Right ventricle myocardium superior (tissue), 1 donor: ENCODE measurements at regions not wholly inside any gene's neighbourhood (a gene's known extent, or its start where the extent isn't known, plus 50 kb on each side); places are given as distances from the start of the nearest gene placed in this dataset.
"Not testable (repeated sequence)": the region's sequence is repeated elsewhere in the genome, so short reads cannot be mapped to it uniquely, and the experiment has no call there.

Experiments used
- ATAC-seq: fragments of 200-7000 bp; cut with Tn5 transposase; one replicate; pipeline ENCODE4 v1.9.1; 2020; ENCODE audit warnings: mild to moderate bottlenecking; ENCODE audit not compliant: poor library complexity
- DNase-seq: peaks from one replicate; pipeline ENCODE4 v3.0.0-alpha.2; 2020
- intact Hi-C: fragments of 100-400 bp; cut with DNase I; formaldehyde crosslinking; loops from one replicate; pipeline ENCODE4 v1.11.2; 2022
- donor health status: DM: no; HTN: yes; CAD: no; lungs with severe emphysema.

GRCh38 chr4:12140864-12141263 lies 712.2 kb upstream of the HS3ST1 start:
- ATAC-seq (no peak), DNase-seq (no peak)
- intact Hi-C loops: no loop called here

DNA sequence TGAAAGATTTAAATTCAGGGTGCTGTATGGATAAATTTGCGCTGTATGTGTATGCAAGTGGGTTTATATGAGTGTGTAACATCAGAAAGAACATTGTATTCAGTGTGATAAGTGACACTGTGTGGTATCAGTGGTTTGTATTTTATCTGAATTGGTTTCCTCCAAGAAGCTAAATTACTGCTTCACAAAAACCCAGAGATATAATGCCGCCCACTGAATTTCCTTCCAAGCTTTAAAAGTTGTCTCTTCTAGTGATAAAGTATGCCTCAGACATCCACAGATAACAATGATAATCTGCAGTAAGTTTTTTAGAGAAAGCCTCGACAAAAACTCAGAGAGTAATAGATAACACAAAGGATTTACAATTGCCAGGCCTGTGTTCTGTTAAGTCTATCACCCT lies 710.6 kb upstream of the HS3ST1 start:
- ATAC-seq (no peak), DNase-seq (no peak)
- intact Hi-C loops: no loop called here

GRCh38 chr4:12138488-12138887 lies 709.8 kb upstream of the HS3ST1 start:
- no peak for DNase-seq
- intact Hi-C loops: no loop called here
- ATAC-seq: no peak

GRCh38 chr4:12137575-12137974 lies 708.9 kb upstream of the HS3ST1 start:
- intact Hi-C loops: no loop called here
- DNase-seq (no peak), ATAC-seq (no peak)

DNA sequence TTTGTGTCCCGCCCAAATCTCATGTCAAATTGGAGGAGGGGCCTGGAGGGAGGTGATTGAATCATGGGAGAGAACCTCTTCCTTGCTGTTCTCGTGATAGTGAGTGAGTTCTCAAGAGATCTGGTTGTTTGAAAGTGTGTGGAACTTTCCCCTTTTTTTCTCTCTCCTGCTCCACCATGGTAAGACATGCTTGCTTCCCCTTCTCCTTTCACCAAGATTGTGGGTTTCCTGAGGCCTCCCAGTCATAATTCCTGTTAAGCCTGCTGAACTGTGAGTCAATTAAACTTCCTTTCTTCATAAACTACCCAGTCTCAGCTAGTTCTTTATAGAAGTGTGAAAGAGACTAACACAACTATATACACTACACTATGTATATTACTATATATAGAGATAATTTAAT lies 697.8 kb upstream of the HS3ST1 start:
- DNase-seq (no peak), ATAC-seq (no peak)
- intact Hi-C loops: no loop called here

- intact Hi-C loops: no loop called here
- ATAC-seq: no peak
- DNase-seq: no peak
Observed at GRCh38 chr4:12124138-12124537, 695.4 kb upstream of the HS3ST1 start.

GRCh38 chr4:12123707-12124106 lies 695.0 kb upstream of the HS3ST1 start:
- intact Hi-C loops: no loop called here
- DNase-seq (no peak), ATAC-seq (no peak)

GRCh38 chr4:12122316-12122715 lies 693.6 kb upstream of the HS3ST1 start:
- ATAC-seq: no peak
- intact Hi-C loops: no loop called here
- no peak for DNase-seq

- intact Hi-C loops: no loop called here
- peak; percentile 90 for ATAC-seq
- no peak for DNase-seq
Observed at GRCh38 chr4:12120968-12121367, 692.3 kb upstream of the HS3ST1 start.

DNA sequence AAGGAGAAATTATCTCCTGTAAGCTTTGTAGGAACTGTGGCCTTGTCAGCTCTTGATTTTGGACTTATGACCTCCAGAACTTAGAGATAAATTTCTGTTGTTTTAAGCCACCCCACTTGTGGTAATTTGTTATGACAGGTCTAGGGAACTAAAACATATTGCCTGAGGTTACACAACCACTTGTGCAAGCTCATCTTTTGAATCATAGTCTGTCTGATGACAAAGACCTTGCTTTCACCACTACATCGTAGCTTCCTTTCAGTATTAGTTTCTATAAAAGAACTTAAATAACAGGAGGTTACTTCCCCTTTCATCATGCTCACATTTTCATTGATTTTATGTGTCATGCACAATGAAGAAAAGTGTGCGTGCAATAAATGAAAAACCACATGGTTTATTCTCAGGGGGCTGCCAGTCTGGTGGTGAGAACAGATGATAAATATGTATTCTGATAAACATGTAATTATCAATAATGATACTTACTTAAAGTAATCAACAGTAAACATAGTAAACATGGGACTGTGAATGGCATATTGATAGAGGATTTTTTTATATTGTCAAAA lies 690.0 kb upstream of the HS3ST1 start:
- intact Hi-C loops: no loop called here
- ATAC-seq (peak; percentile 54), DNase-seq (no peak)

DNA sequence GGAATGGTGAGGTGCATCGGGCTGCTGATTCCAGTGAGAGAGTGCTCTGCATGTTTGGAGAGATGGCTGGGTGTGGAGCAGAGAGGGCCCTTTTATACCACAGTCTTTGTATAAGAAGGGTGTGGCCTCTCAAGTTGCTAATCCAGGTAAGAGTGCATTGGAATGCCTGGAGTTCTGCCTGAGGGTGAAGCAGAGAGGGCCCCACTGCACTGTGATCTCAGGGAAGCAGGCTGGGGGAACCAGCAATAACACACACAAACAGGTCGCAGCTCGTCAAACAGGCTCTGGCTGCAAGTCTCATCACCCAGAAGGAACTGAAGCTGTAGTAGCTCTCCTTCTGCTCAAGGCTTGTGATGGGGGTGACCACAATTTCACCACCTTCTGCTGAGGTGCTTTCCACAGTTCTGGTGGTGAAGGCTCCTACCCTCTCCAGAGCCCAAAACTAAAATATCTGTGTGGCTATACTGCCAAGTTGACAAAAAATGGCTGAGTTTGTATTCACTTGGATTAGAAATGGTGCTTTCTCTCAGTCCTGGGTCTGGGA lies 687.4 kb upstream of the HS3ST1 start:
- intact Hi-C loops: no loop called here
- no peak for DNase-seq
- ATAC-seq: no peak

- ATAC-seq (no peak), DNase-seq (no peak)
- intact Hi-C loops: no loop called here
Observed at GRCh38 chr4:12110627-12111026, 681.9 kb upstream of the HS3ST1 start.

- not testable (repeated sequence) for ATAC-seq
Observed at GRCh38 chr4:12109056-12109455, 680.4 kb upstream of the HS3ST1 start.

DNA sequence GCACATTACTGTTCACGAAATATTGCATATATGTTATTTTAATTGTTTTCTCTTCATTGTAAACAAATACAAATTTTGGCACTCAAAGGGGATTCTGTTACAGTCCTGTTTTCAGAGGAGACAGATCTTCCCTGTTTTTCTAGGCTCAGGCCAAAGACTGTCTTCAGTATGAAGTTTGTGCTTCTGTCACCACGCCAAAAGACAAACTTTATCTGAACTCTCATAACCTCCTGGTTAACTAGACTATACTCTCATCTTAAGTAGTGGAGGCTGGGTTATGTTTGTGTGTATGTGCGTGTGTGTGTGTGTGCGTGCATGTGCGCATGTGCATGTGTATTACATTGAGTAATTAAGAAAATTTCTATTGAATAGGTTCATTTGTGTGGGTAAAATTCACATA lies 676.8 kb upstream of the HS3ST1 start:
- DNase-seq (no peak), ATAC-seq (no peak)
- intact Hi-C loops: no loop called here

More at GRCh38 chr4:12109056-12109455, 680.4 kb upstream of the HS3ST1 start:
- DNase-seq, intact Hi-C loops: not testable (repeated sequence)

DNA sequence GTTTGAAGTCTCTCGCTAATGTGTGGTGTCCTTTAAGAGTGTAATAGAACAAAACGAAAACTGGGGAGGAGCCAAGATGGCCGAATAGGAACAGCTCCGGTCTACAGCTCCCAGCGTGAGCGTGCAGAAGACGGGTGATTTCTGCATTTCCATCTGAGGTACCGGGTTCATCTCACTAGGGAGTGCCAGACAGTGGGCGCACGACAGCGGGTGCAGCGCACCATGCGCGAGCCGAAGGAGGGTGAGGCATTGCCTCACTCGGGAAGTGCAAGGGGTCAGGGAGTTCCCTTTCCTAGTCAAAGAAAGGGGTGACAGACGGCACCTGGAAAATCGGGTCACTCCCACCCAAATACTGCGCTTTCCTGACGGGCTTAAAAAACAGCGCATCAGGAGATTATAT lies 661.2 kb upstream of the HS3ST1 start:
- peak; percentile 25 for DNase-seq
- intact Hi-C loops, ATAC-seq: not testable (repeated sequence)

DNA sequence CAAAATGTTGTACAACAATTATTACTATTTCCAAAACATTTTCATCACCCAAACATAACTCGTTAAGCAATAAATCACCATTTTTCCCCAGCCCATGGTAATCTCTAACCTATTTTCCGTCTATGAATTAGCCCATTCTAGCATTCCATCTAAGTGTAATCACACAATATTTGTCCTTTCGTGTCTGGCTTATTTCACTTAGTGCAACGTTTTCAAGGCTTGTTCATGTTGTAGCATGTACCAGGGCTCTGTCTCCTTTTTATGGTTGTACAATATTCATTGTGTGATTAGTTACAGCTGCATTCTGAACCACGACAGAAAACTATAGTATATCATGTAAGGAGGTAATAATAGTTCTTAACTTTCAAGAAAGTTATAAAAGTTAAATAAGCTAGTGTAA lies 656.0 kb upstream of the HS3ST1 start:
- intact Hi-C loops: no loop called here
- no peak for ATAC-seq
- no peak for DNase-seq

GRCh38 chr4:12071316-12071715 lies 642.6 kb upstream of the HS3ST1 start:
- no peak for DNase-seq
- intact Hi-C loops: no loop called here
- ATAC-seq: no peak

DNA sequence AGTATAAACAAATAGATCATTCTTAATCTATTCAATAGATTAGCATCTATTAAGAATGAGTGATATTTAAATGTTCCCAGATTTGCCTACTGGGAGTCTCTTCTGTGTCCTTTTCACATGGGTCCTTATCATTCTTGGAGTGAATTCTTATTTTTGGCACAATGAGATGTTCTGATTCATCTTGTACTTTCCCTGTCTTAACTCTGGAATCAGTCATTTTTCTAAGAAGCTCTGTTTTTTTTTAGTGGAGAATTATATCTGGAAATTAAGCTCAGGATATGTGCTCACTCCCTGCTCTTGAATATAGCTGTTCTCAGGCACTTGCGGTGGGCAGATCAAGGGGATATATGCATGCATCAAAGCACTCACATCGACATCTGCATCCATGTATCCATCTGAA lies 625.3 kb upstream of the HS3ST1 start:
- intact Hi-C loops: no loop called here
- ATAC-seq (no peak), DNase-seq (no peak)

DNA sequence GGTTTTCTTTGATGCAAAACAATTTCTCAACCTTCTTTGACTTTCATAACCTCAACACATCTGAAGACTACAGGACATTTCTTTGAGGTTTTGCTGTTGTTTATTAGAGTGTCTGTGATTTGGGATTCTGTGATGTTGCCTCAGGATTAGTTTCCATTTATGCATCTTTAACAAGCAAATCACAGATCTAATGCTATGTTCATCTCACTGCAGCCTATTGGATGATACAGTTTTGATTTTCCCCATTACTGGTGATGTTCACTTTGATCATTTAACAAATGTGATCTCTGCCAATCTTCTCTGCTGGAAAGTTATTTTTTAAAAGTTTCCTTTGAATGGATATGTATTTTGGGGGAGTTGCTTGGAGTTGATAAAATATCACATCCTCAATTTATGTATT lies 624.9 kb upstream of the HS3ST1 start:
- intact Hi-C loops: no loop called here
- no peak for ATAC-seq

GRCh38 chr4:12050357-12050756 lies 621.7 kb upstream of the HS3ST1 start:
- intact Hi-C loops: no loop called here
- no peak for ATAC-seq
- DNase-seq: no peak

More for the DNA sequence above, 624.9 kb upstream of the HS3ST1 start:
- DNase-seq: no peak

- intact Hi-C loops: no loop called here
- DNase-seq: no peak
Observed at GRCh38 chr4:12042818-12043217, 614.1 kb upstream of the HS3ST1 start.

More at GRCh38 chr4:12042818-12043217, 614.1 kb upstream of the HS3ST1 start:
- no peak for ATAC-seq
